ENCODE measurements at regions not wholly inside any gene's neighbourhood (a gene's known extent, or its start where the extent isn't known, plus 50 kb on each side); places are given as distances from the start of the nearest gene placed in this dataset.

GRCh38 chr13:67577361-67577760 lies 347.2 kb upstream of the PCDH9 start:
- no peak overlapping the region for H3K4me3 ChIP-seq (ENCODE audit: low read depth, low read length)
- TF ChIP-seq CTCF (IDR thresholded peaks at IDR 0.05; ENCODE audit: low read depth, low read length, missing control alignments): no peak
- no peak for DNase-seq (ENCODE audit: low read depth)

GRCh38 chr13:67574320-67575233 lies 344.4 kb upstream of the PCDH9 start:
- no peak for DNase-seq (ENCODE audit: low read depth)
- TF ChIP-seq CTCF (IDR thresholded peaks at IDR 0.05; ENCODE audit: low read depth, low read length, missing control alignments): no peak
- no peak overlapping the region for H3K4me3 ChIP-seq (ENCODE audit: low read depth, low read length)

- no peak for DNase-seq (ENCODE audit: low read depth)
- no peak for TF ChIP-seq CTCF (IDR thresholded peaks at IDR 0.05; ENCODE audit: low read depth, low read length, missing control alignments)
- H3K4me3 ChIP-seq (ENCODE audit: low read depth, low read length): no peak overlapping the region
Measured at GRCh38 chr13:67568205-67568604, 338.1 kb upstream of the PCDH9 start.

GRCh38 chr13:67557642-67558241 lies 327.6 kb upstream of the PCDH9 start:
- no peak for TF ChIP-seq CTCF (IDR thresholded peaks at IDR 0.05; ENCODE audit: low read depth, low read length, missing control alignments)
- H3K4me3 ChIP-seq (ENCODE audit: low read depth, low read length): no peak overlapping the region
- DNase-seq (ENCODE audit: low read depth): no peak

- no peak for DNase-seq (ENCODE audit: low read depth)
- no peak for TF ChIP-seq CTCF (IDR thresholded peaks at IDR 0.05; ENCODE audit: low read depth, low read length, missing control alignments)
Measured at GRCh38 chr13:67557118-67557517, 327.0 kb upstream of the PCDH9 start.

GRCh38 chr13:67554746-67555452 lies 324.8 kb upstream of the PCDH9 start:
- no peak overlapping the region for H3K4me3 ChIP-seq (ENCODE audit: low read depth, low read length)
- TF ChIP-seq CTCF (IDR thresholded peaks at IDR 0.05; ENCODE audit: low read depth, low read length, missing control alignments): no peak
- DNase-seq (ENCODE audit: low read depth): no peak

More at GRCh38 chr13:67557118-67557517, 327.0 kb upstream of the PCDH9 start:
- H3K4me3 ChIP-seq (ENCODE audit: low read depth, low read length): no peak overlapping the region

Data from GM12864 (cell line).